ENCODE measurements at regions not wholly inside any gene's neighbourhood (a gene's known extent, or its start where the extent isn't known, plus 50 kb on each side); places are given as distances from the start of the nearest gene placed in this dataset.

- Histone ChIP-seq H3K4me3 (no peak overlapping the region), H3K4me1 (no peaks in the 10 kb centered on the region), H3K9me3 (no peaks in the 10 kb centered on the region), H3K27ac (no peak overlapping the region), H3K36me3 (no peaks in the 10 kb centered on the region), H3K27me3 (no peaks in the 10 kb centered on the region)
- intact Hi-C loops (cut with DNase I) = no loop called here
- no peak for TF ChIP-seq CTCF (IDR thresholded peaks at IDR 0.05)
- no peak for FAIRE-seq
- ATAC-seq = no peak
- DNase-seq = no peak
- whole genome bisulfite sequencing, 2 donors = 41 to 53% methylated on average over 4 of the region's 4 CpGs
Measured at GRCh38 chr9:81146684-81147337, 542.5 kb downstream of the TLE1 start.

GRCh38 chr9:81146241-81146640, 543.1 kb downstream of the TLE1 start:
- TF ChIP-seq CTCF (IDR thresholded peaks at IDR 0.05) = no peak
- WGBS, 2 donors = 54 to 69% methylated on average over 3 of the region's 3 CpGs
- H3K4me3 ChIP-seq = no peak overlapping the region
- ATAC-seq = no peak
- H3K27me3 ChIP-seq = no peaks in the 10 kb centered on the region
- H3K27ac ChIP-seq = no peak overlapping the region
- FAIRE-seq = no peak
- no peaks in the 10 kb centered on the region for H3K9me3 ChIP-seq
- intact Hi-C loops (cut with DNase I) = no loop called here
- no peaks in the 10 kb centered on the region for H3K36me3 ChIP-seq
- DNase-seq = no peak
- no peaks in the 10 kb centered on the region for H3K4me1 ChIP-seq

- TF ChIP-seq CTCF (IDR thresholded peaks at IDR 0.05) = no peak
- Histone ChIP-seq H3K27ac (no peak overlapping the region), H3K9me3 (no peaks in the 10 kb centered on the region), H3K36me3 (no peaks in the 10 kb centered on the region), H3K27me3 (no peaks in the 10 kb centered on the region), H3K4me3 (no peak overlapping the region), H3K4me1 (no peaks in the 10 kb centered on the region)
- ATAC-seq = no peak
- DNase-seq = no peak
- no peak for FAIRE-seq
- intact Hi-C loops (cut with DNase I) = no loop called here
- 53 to 68% methylated on average over 10 of the region's 10 CpGs for WGBS, 2 donors
Measured at GRCh38 chr9:81145331-81145963, 543.9 kb downstream of the TLE1 start.

- Histone ChIP-seq H3K4me3 (no peak overlapping the region), H3K27ac (no peak overlapping the region), H3K27me3 (no peaks in the 10 kb centered on the region), H3K4me1 (no peaks in the 10 kb centered on the region), H3K9me3 (no peaks in the 10 kb centered on the region), H3K36me3 (no peaks in the 10 kb centered on the region)
- ATAC-seq = no peak
- intact Hi-C loops (cut with DNase I) = no loop called here
- 19 to 31% methylated on average over 1 of the region's 1 CpG for WGBS, 2 donors
- DNase-seq = no peak
- no peak for FAIRE-seq
- TF ChIP-seq CTCF (IDR thresholded peaks at IDR 0.05) = no peak
Measured at GRCh38 chr9:81141961-81142360, 547.4 kb downstream of the TLE1 start.

GRCh38 chr9:81137976-81138568, 551.3 kb downstream of the TLE1 start:
- no peaks in the 10 kb centered on the region for H3K4me1 ChIP-seq
- no peaks in the 10 kb centered on the region for H3K9me3 ChIP-seq
- no peak for TF ChIP-seq CTCF (IDR thresholded peaks at IDR 0.05)
- FAIRE-seq (no peak), ATAC-seq (no peak), DNase-seq (no peak)
- intact Hi-C loops (cut with DNase I) = no loop called here
- 61 to 70% methylated on average over 2 of the region's 2 CpGs for WGBS, 2 donors
- H3K27ac ChIP-seq = no peak overlapping the region
- no peaks in the 10 kb centered on the region for H3K27me3 ChIP-seq
- H3K4me3 ChIP-seq = no peak overlapping the region
- H3K36me3 ChIP-seq = no peaks in the 10 kb centered on the region

All from pancreas (tissue), 10 donors.